GM12875 (cell line): ENCODE measurements at regions not wholly inside any gene's neighbourhood (a gene's known extent, or its start where the extent isn't known, plus 50 kb on each side); places are given as distances from the start of the nearest gene placed in this dataset.
"Not testable (repeated sequence)": the region's sequence is repeated elsewhere in the genome, so short reads cannot be mapped to it uniquely, and the experiment has no call there.

ENCODE experiments used
- H3K4me3 ChIP-seq: one replicate; pipeline ENCODE4 v1.5.1; 2011; ENCODE audit warnings: low read depth, low read length, control low read depth
- TF ChIP-seq, protein P1 (sequence below): IDR thresholded peaks from 2 replicates; pipeline ENCODE4 v1.5.1; 2011; ENCODE audit warnings: low read depth, mild to moderate bottlenecking, control low read depth, inconsistent platforms, low read length, moderate library complexity, borderline replicate concordance; ENCODE audit not compliant: insufficient read depth

DNA sequence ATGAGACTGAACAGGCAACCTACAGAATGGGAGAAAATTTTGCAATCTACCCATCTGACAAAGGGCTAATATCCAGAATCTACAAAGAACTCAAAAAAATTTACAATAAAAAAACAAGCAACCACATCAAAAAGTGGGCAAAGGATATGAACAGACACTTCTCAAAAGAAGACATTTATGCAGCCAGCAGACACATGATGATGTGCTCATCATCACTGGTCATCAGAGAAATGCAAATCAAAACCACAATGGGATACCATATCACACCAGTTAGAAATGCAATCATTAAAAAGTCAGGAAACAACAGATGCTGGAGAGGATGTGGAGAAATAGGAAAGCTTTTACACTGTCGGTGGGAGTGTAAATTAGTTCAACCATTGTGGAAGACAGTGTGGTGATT, 51.7 kb upstream of the PAXBP1 start:
- not testable (repeated sequence) for H3K4me3 ChIP-seq

GRCh38 chr21:32824950-32825349, 53.4 kb upstream of the PAXBP1 start:
- H3K4me3 ChIP-seq = no peak overlapping the region
- TF ChIP-seq, protein P1, sequence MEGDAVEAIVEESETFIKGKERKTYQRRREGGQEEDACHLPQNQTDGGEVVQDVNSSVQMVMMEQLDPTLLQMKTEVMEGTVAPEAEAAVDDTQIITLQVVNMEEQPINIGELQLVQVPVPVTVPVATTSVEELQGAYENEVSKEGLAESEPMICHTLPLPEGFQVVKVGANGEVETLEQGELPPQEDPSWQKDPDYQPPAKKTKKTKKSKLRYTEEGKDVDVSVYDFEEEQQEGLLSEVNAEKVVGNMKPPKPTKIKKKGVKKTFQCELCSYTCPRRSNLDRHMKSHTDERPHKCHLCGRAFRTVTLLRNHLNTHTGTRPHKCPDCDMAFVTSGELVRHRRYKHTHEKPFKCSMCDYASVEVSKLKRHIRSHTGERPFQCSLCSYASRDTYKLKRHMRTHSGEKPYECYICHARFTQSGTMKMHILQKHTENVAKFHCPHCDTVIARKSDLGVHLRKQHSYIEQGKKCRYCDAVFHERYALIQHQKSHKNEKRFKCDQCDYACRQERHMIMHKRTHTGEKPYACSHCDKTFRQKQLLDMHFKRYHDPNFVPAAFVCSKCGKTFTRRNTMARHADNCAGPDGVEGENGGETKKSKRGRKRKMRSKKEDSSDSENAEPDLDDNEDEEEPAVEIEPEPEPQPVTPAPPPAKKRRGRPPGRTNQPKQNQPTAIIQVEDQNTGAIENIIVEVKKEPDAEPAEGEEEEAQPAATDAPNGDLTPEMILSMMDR = no peak

GRCh38 chr21:32826329-32827167, 55.0 kb upstream of the PAXBP1 start:
- TF ChIP-seq, protein P1 = peak; percentile 53; the same call in 1 of the 2 replicates
- H3K4me3 ChIP-seq = no peak overlapping the region

DNA sequence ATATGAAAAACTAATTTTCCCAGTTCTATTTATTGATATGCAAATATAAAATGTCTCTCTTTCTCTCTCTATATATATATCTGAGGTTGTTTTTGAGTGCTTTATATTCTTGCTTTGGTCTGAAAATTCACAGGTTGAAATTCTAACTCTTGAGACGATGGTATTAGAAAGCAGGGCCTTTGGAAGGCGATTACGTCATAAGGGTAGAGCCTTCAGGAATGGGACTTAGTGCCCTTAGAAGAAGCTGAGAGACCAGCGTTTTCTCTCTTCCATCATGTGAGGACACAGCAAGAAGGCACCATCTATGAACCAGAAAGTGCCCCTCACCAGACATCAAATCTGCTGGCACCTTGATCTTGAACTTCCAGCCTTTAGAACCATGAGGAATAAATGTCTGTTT, 57.4 kb upstream of the PAXBP1 start:
- H3K4me3 ChIP-seq = no peak overlapping the region
- TF ChIP-seq, protein P1 = no peak

- H3K4me3 ChIP-seq = no peak overlapping the region
- TF ChIP-seq, protein P1 = no peak
Measured at GRCh38 chr21:32829504-32829903, 57.9 kb upstream of the PAXBP1 start.

GRCh38 chr21:32831779-32832178, 60.2 kb upstream of the PAXBP1 start:
- H3K4me3 ChIP-seq = not testable (repeated sequence)

GRCh38 chr21:32834211-32834915, 62.8 kb upstream of the PAXBP1 start:
- TF ChIP-seq, protein P1 = no peak
- H3K4me3 ChIP-seq = no peak overlapping the region

GRCh38 chr21:32834916-32835235, 63.3 kb upstream of the PAXBP1 start:
- no peak overlapping the region for H3K4me3 ChIP-seq
- TF ChIP-seq, protein P1 = no peak
